Gastroesophageal sphincter (tissue), 4 donors: ENCODE measurements at regions not wholly inside any gene's neighbourhood (a gene's known extent, or its start where the extent isn't known, plus 50 kb on each side); places are given as distances from the start of the nearest gene placed in this dataset.

Experiments
- ATAC-seq: fragments of 150-250 bp; one replicate; pipeline ENCODE4 v1.9.1; 2016; ENCODE audit warnings: mild to moderate bottlenecking, moderate library complexity
- H3K27ac ChIP-seq, 4 donors: fragments of 200-600 bp; sonication (generic) in 3 of 4; 1 replicate in 3 of 4; 2 replicates in 1 of 4; pipeline ENCODE4 v1.5.1; 2016 to 2019
- H3K27me3 ChIP-seq: fragments of 200-600 bp; sonication (generic); one replicate; pipeline ENCODE4 v1.5.1; 2019
- H3K36me3 ChIP-seq, 2 donors: fragments of 200-600 bp; sonication (generic); one replicate each; pipeline ENCODE4 v1.5.1; 2019; ENCODE audit warnings: control low read depth in 1 of 2
- H3K4me1 ChIP-seq, 3 donors: fragments of 200-600 bp; sonication (generic); 1 replicate in 2 of 3; 2 replicates in 1 of 3; pipeline ENCODE4 v1.5.1; 2016 to 2019; ENCODE audit warnings: control low read depth in 2 of 3
- H3K4me3 ChIP-seq, 2 donors: fragments of 200-600 bp; sonication (generic); one replicate each; pipeline ENCODE4 v1.5.1; 2019; ENCODE audit warnings: mild to moderate bottlenecking in 1 of 2, moderate library complexity in 1 of 2
- H3K9me3 ChIP-seq, 3 donors: fragments of 200-600 bp; sonication (generic); one replicate each; pipeline ENCODE4 v1.5.1; 2017 to 2019; ENCODE audit warnings: control low read depth in 2 of 3
- CTCF ChIP-seq, 4 experiments: fragments of 200-600 bp in 2 of 4; fragments of 450-650 bp in 2 of 4; sonication (generic) in 1 of 4; IDR thresholded peaks; one replicate each; pipeline ENCODE4 v1.5.1; 2017 to 2019; ENCODE audit warnings: antibody characterized with exemption in 4 of 4, mild to moderate bottlenecking in 2 of 4, moderate library complexity in 2 of 4
- EP300 ChIP-seq: sonication (generic); formaldehyde crosslinking; IDR thresholded peaks from one replicate; pipeline ENCODE4 v1.6.1; 2017; ENCODE audit warnings: antibody characterized with exemption, mild to moderate bottlenecking
- POLR2A ChIP-seq, 2 donors: fragments of 450-650 bp; IDR thresholded peaks; one replicate each; pipeline ENCODE4 v1.6.1; 2017; ENCODE audit warnings: antibody characterized with exemption in 2 of 2, mild to moderate bottlenecking in 2 of 2, moderate library complexity in 1 of 2
- POLR2AphosphoS5 ChIP-seq: sonication (generic); formaldehyde crosslinking; IDR thresholded peaks from one replicate; pipeline ENCODE4 v1.6.1; 2017; ENCODE audit warnings: antibody characterized with exemption
- WGBS, 2 donors: methylation state at CpG; one replicate each; pipeline ENCODE4 v1.1.5; 2018; ENCODE audit warnings: low coverage in 1 of 2; 5-methylcytosine and 5-hydroxymethylcytosine counted together

DNA sequence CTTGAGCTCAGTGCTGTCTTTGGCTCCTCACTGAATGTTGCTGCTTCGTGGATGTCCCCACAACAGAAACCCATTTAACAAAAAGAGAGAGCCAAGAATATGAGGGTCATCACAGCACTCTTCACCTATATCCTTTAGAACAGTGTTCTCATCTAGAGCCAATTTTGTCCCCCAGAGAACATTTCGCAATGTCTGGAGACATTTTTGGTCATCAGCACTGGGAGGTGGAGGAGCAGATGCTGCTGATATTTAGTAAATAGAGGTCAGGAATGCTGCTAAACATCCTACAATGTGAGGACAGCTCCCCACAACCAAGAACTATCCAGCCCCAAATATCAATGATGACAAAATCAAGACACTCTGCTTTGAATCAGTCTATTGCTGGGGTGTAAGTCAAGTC lies 92.5 kb downstream of the BBS10 start:
- H3K27me3 ChIP-seq, result no peaks in the 10 kb centered on the region
- H3K9me3 ChIP-seq, result no peaks in the 10 kb centered on the region
- WGBS, 2 donors, result 78 to 80% methylated on average over 2 of the region's 2 CpGs
- H3K4me3 ChIP-seq, result no peak overlapping the region
- ATAC-seq, result peak; percentile 23
- no peak overlapping the region for H3K27ac ChIP-seq
- no peaks in the 10 kb centered on the region for H3K36me3 ChIP-seq
- peaks cover 5 to 28% (median 17%) of the 10 kb centered on the region in 3 donors for H3K4me1 ChIP-seq
- TF ChIP-seq POLR2A (IDR thresholded peaks at IDR 0.05), result no peak
- no peak for TF ChIP-seq POLR2AphosphoS5
- TF ChIP-seq CTCF (IDR thresholded peaks at IDR 0.05), result no peak
- no peak for TF ChIP-seq EP300

- TF ChIP-seq POLR2AphosphoS5 (no peak), EP300 (no peak), POLR2A (IDR thresholded peaks at IDR 0.05) (no peak), CTCF (IDR thresholded peaks at IDR 0.05) (no peak)
- H3K4me1 ChIP-seq, result peaks cover 5 to 24% (median 17%) of the 10 kb centered on the region in 3 donors
- H3K27me3 ChIP-seq, result no peaks in the 10 kb centered on the region
- WGBS, 2 donors, result 66% methylated on average over 3 of the region's 3 CpGs; no CpG with 5 or more reads in 1 of the 2 donors
- H3K36me3 ChIP-seq, result no peaks in the 10 kb centered on the region
- H3K9me3 ChIP-seq, result no peaks in the 10 kb centered on the region
- H3K27ac ChIP-seq, result no peak overlapping the region
- no peak for ATAC-seq
- H3K4me3 ChIP-seq, result no peak overlapping the region
Observed at GRCh38 chr12:76255281-76255680, 92.9 kb downstream of the BBS10 start.

DNA sequence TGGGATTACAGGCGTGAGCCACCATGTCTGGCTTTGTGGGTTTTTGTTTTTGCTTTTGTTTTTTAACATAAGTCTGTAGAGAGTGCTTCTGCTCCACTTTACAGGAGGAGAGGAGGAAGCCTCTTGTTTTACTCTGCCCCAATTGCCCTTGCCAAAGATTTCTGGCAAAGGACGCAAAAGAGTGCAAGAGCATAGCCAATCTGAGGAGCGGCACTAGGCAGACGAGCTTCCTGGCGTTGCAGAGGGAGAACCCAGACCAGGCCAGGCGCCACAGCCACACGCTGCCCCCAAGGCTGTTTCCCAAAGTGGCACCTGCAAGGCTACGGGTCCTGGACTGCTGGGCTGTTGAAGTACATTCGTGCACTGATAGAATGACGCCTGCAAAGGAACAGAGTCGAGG lies 96.2 kb downstream of the BBS10 start:
- Histone ChIP-seq H3K27me3 (no peaks in the 10 kb centered on the region), H3K9me3 (no peaks in the 10 kb centered on the region), H3K27ac (no peak overlapping the region), H3K36me3 (no peaks in the 10 kb centered on the region), H3K4me1 (no peaks in the 10 kb centered on the region), H3K4me3 (no peak overlapping the region)
- no peak for ATAC-seq
- WGBS, 2 donors, result 96 to 100% methylated on average over 1 to 9 of the region's 11 CpGs
- TF ChIP-seq POLR2AphosphoS5, result no peak
- TF ChIP-seq POLR2A (IDR thresholded peaks at IDR 0.05), result no peak
- no peak for TF ChIP-seq EP300
- no peak for TF ChIP-seq CTCF (IDR thresholded peaks at IDR 0.05)

DNA sequence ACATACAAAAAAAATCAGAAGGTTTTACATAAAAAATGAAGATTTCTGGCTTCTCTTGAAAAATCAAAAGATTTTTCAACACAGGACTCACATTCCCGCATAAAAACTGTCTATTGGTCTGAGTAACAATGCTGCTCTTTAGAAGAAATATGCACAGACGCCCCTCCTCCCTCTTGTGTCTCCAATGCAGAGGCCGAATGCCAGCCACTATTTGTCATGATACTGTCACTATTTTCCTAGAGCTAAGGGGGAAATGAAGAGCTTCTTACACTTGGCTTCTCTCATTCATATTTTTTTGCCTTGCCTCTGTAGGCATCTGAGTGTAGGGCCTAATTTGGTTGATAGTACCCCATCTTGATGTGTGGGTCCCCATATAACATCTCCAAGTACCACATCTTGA lies 98.0 kb downstream of the BBS10 start:
- no peak for TF ChIP-seq CTCF (IDR thresholded peaks at IDR 0.05)
- TF ChIP-seq POLR2AphosphoS5, result no peak
- no peak for TF ChIP-seq EP300
- TF ChIP-seq POLR2A (IDR thresholded peaks at IDR 0.05), result no peak
- no peak overlapping the region for H3K4me3 ChIP-seq
- H3K4me1 ChIP-seq, result no peaks in the 10 kb centered on the region
- no peak overlapping the region for H3K27ac ChIP-seq
- no peaks in the 10 kb centered on the region for H3K36me3 ChIP-seq
- no peaks in the 10 kb centered on the region for H3K27me3 ChIP-seq
- ATAC-seq, result no peak
- WGBS, 2 donors, result 55 to 60% methylated on average over 3 of the region's 3 CpGs
- H3K9me3 ChIP-seq, result no peaks in the 10 kb centered on the region

GRCh38 chr12:76249501-76249900 lies 98.7 kb downstream of the BBS10 start:
- Histone ChIP-seq H3K9me3 (no peaks in the 10 kb centered on the region), H3K27me3 (no peaks in the 10 kb centered on the region), H3K36me3 (no peaks in the 10 kb centered on the region), H3K27ac (no peak overlapping the region), H3K4me1 (no peaks in the 10 kb centered on the region), H3K4me3 (no peak overlapping the region)
- no peak for ATAC-seq
- no peak for TF ChIP-seq EP300
- TF ChIP-seq CTCF (IDR thresholded peaks at IDR 0.05), result no peak
- TF ChIP-seq POLR2AphosphoS5, result no peak
- no peak for TF ChIP-seq POLR2A (IDR thresholded peaks at IDR 0.05)
- WGBS, 2 donors, result 64 to 80% methylated on average over 2 of the region's 2 CpGs
